IgD-negative memory B cell (primary cell): ENCODE measurements at regions not wholly inside any gene's neighbourhood (a gene's known extent, or its start where the extent isn't known, plus 50 kb on each side); places are given as distances from the start of the nearest gene placed in this dataset.

Experiments used
- H3K27ac Mint-ChIP-seq, 3 donors: one replicate each; pipeline ENCODE4 v1.8.0; 2020 to 2022; ENCODE audit warnings: mild to moderate bottlenecking in 3 of 3, mixed read lengths in 3 of 3, moderate library complexity in 1 of 3
- H3K27me3 Mint-ChIP-seq: one replicate; pipeline ENCODE4 v1.8.0; 2021; ENCODE audit warnings: mixed read lengths
- H3K36me3 Mint-ChIP-seq: one replicate; pipeline ENCODE4 v1.8.0; 2020; ENCODE audit warnings: mild to moderate bottlenecking, mixed read lengths
- H3K4me1 Mint-ChIP-seq, 3 donors: one replicate each; pipeline ENCODE4 v1.8.0; 2020 to 2022; ENCODE audit warnings: mixed read lengths in 3 of 3, mild to moderate bottlenecking in 1 of 3
- H3K4me3 Mint-ChIP-seq, 4 donors: one replicate each; pipeline ENCODE4 v1.8.0; 2020 to 2022; ENCODE audit warnings: mild to moderate bottlenecking in 4 of 4, mixed read lengths in 4 of 4, moderate library complexity in 3 of 4
- H3K9me3 Mint-ChIP-seq, 3 donors: one replicate each; pipeline ENCODE4 v1.8.0; 2020 to 2021; ENCODE audit warnings: mixed read lengths in 3 of 3, mild to moderate bottlenecking in 1 of 3

GRCh38 chr13:63438951-63439350 lies 2023.3 kb upstream of the PCDH20 start:
- no peaks in the 10 kb centered on the region for H3K4me1 Mint-ChIP-seq
- H3K27me3 Mint-ChIP-seq: no peaks in the 10 kb centered on the region

GRCh38 chr13:63436325-63436668 lies 2020.6 kb upstream of the PCDH20 start:
- no peak overlapping the region for H3K4me3 Mint-ChIP-seq
- no peaks in the 10 kb centered on the region for H3K4me1 Mint-ChIP-seq
- no peaks in the 10 kb centered on the region for H3K27me3 Mint-ChIP-seq
- H3K36me3 Mint-ChIP-seq: no peaks in the 10 kb centered on the region
- no peak overlapping the region for H3K27ac Mint-ChIP-seq
- H3K9me3 Mint-ChIP-seq: peaks cover 0 to 6% (median 3%) of the 10 kb centered on the region in 3 donors

More at GRCh38 chr13:63438951-63439350, 2023.3 kb upstream of the PCDH20 start:
- Mint-ChIP-seq H3K27ac (no peak overlapping the region), H3K4me3 (no peak overlapping the region), H3K9me3 (peaks cover 0 to 6% (median 3%) of the 10 kb centered on the region in 3 donors), H3K36me3 (no peaks in the 10 kb centered on the region)

- H3K27me3 Mint-ChIP-seq: no peaks in the 10 kb centered on the region
- no peaks in the 10 kb centered on the region for H3K4me1 Mint-ChIP-seq
- H3K27ac Mint-ChIP-seq: no peak overlapping the region
- no peak overlapping the region for H3K4me3 Mint-ChIP-seq
- H3K36me3 Mint-ChIP-seq: no peaks in the 10 kb centered on the region
- peaks cover 0 to 6% (median 3%) of the 10 kb centered on the region in 3 donors for H3K9me3 Mint-ChIP-seq
Observed at GRCh38 chr13:63435667-63436324, 2020.1 kb upstream of the PCDH20 start.

GRCh38 chr13:63433546-63434150 lies 2018.0 kb upstream of the PCDH20 start:
- Mint-ChIP-seq H3K27me3 (no peaks in the 10 kb centered on the region), H3K27ac (no peak overlapping the region), H3K36me3 (no peaks in the 10 kb centered on the region), H3K4me1 (no peaks in the 10 kb centered on the region), H3K4me3 (no peak overlapping the region), H3K9me3 (no peaks in the 10 kb centered on the region)

GRCh38 chr13:63427170-63427569 lies 2011.5 kb upstream of the PCDH20 start:
- Mint-ChIP-seq H3K9me3 (peaks cover 0 to 16% (median 2%) of the 10 kb centered on the region in 3 donors), H3K36me3 (no peaks in the 10 kb centered on the region), H3K27ac (no peak overlapping the region), H3K4me1 (no peaks in the 10 kb centered on the region), H3K4me3 (no peak overlapping the region), H3K27me3 (no peaks in the 10 kb centered on the region)

- H3K27me3 Mint-ChIP-seq: no peaks in the 10 kb centered on the region
- no peaks in the 10 kb centered on the region for H3K36me3 Mint-ChIP-seq
- no peak overlapping the region for H3K4me3 Mint-ChIP-seq
- H3K9me3 Mint-ChIP-seq: peaks cover 2 to 19% (median 4%) of the 10 kb centered on the region in 3 donors
- H3K27ac Mint-ChIP-seq: no peak overlapping the region
- no peaks in the 10 kb centered on the region for H3K4me1 Mint-ChIP-seq
Observed at GRCh38 chr13:63425131-63425530, 2009.5 kb upstream of the PCDH20 start.

- Mint-ChIP-seq H3K4me1 (no peaks in the 10 kb centered on the region), H3K27ac (no peak overlapping the region), H3K9me3 (peaks cover 2 to 19% (median 4%) of the 10 kb centered on the region in 3 donors), H3K4me3 (no peak overlapping the region), H3K27me3 (no peaks in the 10 kb centered on the region), H3K36me3 (peaks cover 1% of the 10 kb centered on the region)
Observed at GRCh38 chr13:63421123-63421522, 2005.5 kb upstream of the PCDH20 start.

- peaks cover 2% of the 10 kb centered on the region for H3K36me3 Mint-ChIP-seq
- no peak overlapping the region for H3K27ac Mint-ChIP-seq
- H3K27me3 Mint-ChIP-seq: no peaks in the 10 kb centered on the region
- no peaks in the 10 kb centered on the region for H3K4me1 Mint-ChIP-seq
- H3K4me3 Mint-ChIP-seq: no peak overlapping the region
- H3K9me3 Mint-ChIP-seq: peaks cover 3 to 20% (median 4%) of the 10 kb centered on the region in 3 donors
Observed at GRCh38 chr13:63420685-63421084, 2005.0 kb upstream of the PCDH20 start.

GRCh38 chr13:63414247-63414646 lies 1998.6 kb upstream of the PCDH20 start:
- H3K27me3 Mint-ChIP-seq: no peaks in the 10 kb centered on the region
- H3K36me3 Mint-ChIP-seq: peaks cover 2% of the 10 kb centered on the region
- no peak overlapping the region for H3K4me3 Mint-ChIP-seq
- no peak overlapping the region for H3K27ac Mint-ChIP-seq
- no peaks in the 10 kb centered on the region for H3K4me1 Mint-ChIP-seq
- H3K9me3 Mint-ChIP-seq: peaks cover 0 to 7% (median 3%) of the 10 kb centered on the region in 3 donors

GRCh38 chr13:63409791-63410351 lies 1994.2 kb upstream of the PCDH20 start:
- Mint-ChIP-seq H3K4me3 (no peak overlapping the region), H3K36me3 (no peaks in the 10 kb centered on the region), H3K4me1 (no peaks in the 10 kb centered on the region), H3K27ac (no peak overlapping the region), H3K27me3 (no peaks in the 10 kb centered on the region), H3K9me3 (peaks cover 2 to 16% (median 2%) of the 10 kb centered on the region in 3 donors)

GRCh38 chr13:63408331-63409189 lies 1992.9 kb upstream of the PCDH20 start:
- H3K27me3 Mint-ChIP-seq: no peaks in the 10 kb centered on the region
- H3K4me3 Mint-ChIP-seq: no peak overlapping the region
- H3K36me3 Mint-ChIP-seq: no peaks in the 10 kb centered on the region
- H3K4me1 Mint-ChIP-seq: no peaks in the 10 kb centered on the region
- H3K9me3 Mint-ChIP-seq: peaks cover 2 to 19% (median 2%) of the 10 kb centered on the region in 3 donors
- no peak overlapping the region for H3K27ac Mint-ChIP-seq

- no peaks in the 10 kb centered on the region for H3K27me3 Mint-ChIP-seq
- no peak overlapping the region for H3K27ac Mint-ChIP-seq
- H3K36me3 Mint-ChIP-seq: no peaks in the 10 kb centered on the region
- peaks cover 6 to 19% (median 8%) of the 10 kb centered on the region in 3 donors for H3K9me3 Mint-ChIP-seq
- H3K4me1 Mint-ChIP-seq: no peaks in the 10 kb centered on the region
- no peak overlapping the region for H3K4me3 Mint-ChIP-seq
Observed at GRCh38 chr13:63403733-63404132, 1988.1 kb upstream of the PCDH20 start.

- no peak overlapping the region for H3K4me3 Mint-ChIP-seq
- no peak overlapping the region for H3K27ac Mint-ChIP-seq
- no peaks in the 10 kb centered on the region for H3K36me3 Mint-ChIP-seq
- no peaks in the 10 kb centered on the region for H3K27me3 Mint-ChIP-seq
- no peaks in the 10 kb centered on the region for H3K4me1 Mint-ChIP-seq
- H3K9me3 Mint-ChIP-seq: peaks cover 0 to 7% (median 7%) of the 10 kb centered on the region in 3 donors
Observed at GRCh38 chr13:63396746-63397145, 1981.1 kb upstream of the PCDH20 start.

GRCh38 chr13:63393112-63393511 lies 1977.5 kb upstream of the PCDH20 start:
- no peaks in the 10 kb centered on the region for H3K36me3 Mint-ChIP-seq
- no peaks in the 10 kb centered on the region for H3K4me1 Mint-ChIP-seq
- H3K9me3 Mint-ChIP-seq: peaks cover 4 to 10% (median 4%) of the 10 kb centered on the region in 3 donors
- H3K4me3 Mint-ChIP-seq: no peak overlapping the region
- no peaks in the 10 kb centered on the region for H3K27me3 Mint-ChIP-seq
- H3K27ac Mint-ChIP-seq: no peak overlapping the region

GRCh38 chr13:63389756-63390155 lies 1974.1 kb upstream of the PCDH20 start:
- H3K27me3 Mint-ChIP-seq: no peaks in the 10 kb centered on the region
- H3K27ac Mint-ChIP-seq: no peak overlapping the region
- peaks cover 4 to 14% (median 6%) of the 10 kb centered on the region in 3 donors for H3K9me3 Mint-ChIP-seq
- no peaks in the 10 kb centered on the region for H3K36me3 Mint-ChIP-seq
- H3K4me3 Mint-ChIP-seq: no peak overlapping the region
- no peaks in the 10 kb centered on the region for H3K4me1 Mint-ChIP-seq
